Uterus (tissue), 2 donors: ENCODE measurements at regions not wholly inside any gene's neighbourhood (a gene's known extent, or its start where the extent isn't known, plus 50 kb on each side); places are given as distances from the start of the nearest gene placed in this dataset.

ENCODE experiments used
- POLR2A ChIP-seq, 2 donors: fragments of 450-650 bp; IDR thresholded peaks; one replicate each; pipeline ENCODE4 v1.6.1; 2016; ENCODE audit warnings: antibody characterized with exemption in 2 of 2, mild to moderate bottlenecking in 1 of 2, moderate library complexity in 1 of 2
- TF ChIP-seq, protein P1 (sequence below), 4 experiments: fragments of 200-600 bp in 2 of 4; fragments of 450-650 bp in 2 of 4; sonication (generic) in 2 of 4; IDR thresholded peaks; one replicate each; pipeline ENCODE4 v1.5.1; 2016 to 2019; ENCODE audit warnings: antibody characterized with exemption in 4 of 4, mild to moderate bottlenecking in 2 of 4, moderate library complexity in 1 of 4

DNA sequence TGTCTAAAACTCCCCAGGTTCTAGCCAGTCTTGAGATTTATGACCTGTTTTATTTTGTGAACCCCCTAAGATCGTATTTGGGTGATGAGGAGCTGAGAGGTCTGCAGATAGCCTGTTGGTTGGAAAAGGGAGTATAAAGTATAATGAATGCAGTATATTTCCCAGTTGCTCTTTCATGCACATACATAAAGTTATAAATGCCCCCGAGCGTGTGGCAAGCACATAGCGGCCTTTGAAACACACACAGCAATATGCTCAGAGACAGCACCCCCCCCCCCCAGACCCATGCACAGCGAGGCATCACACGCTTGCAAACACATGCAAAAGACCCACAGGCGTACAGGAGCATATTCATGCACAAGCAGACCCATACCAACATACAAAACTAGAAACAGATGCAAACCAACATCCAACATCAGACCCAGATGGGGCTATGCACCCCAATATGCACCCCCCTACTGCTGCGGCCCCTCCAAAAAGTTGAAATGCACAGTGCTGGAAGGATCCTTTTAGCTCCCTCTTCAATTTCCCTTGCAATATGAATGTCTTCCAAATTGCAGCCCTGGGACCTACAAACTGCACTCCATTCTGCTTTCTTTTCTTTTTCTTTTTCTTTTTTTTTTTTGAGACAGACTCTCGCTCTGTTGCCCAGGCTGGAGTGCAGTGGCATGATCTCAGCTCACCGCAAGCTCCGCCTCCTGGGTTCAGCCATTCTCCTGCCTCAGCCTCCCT lies 82.2 kb upstream of the TBX3 start:
- TF ChIP-seq, protein P1, sequence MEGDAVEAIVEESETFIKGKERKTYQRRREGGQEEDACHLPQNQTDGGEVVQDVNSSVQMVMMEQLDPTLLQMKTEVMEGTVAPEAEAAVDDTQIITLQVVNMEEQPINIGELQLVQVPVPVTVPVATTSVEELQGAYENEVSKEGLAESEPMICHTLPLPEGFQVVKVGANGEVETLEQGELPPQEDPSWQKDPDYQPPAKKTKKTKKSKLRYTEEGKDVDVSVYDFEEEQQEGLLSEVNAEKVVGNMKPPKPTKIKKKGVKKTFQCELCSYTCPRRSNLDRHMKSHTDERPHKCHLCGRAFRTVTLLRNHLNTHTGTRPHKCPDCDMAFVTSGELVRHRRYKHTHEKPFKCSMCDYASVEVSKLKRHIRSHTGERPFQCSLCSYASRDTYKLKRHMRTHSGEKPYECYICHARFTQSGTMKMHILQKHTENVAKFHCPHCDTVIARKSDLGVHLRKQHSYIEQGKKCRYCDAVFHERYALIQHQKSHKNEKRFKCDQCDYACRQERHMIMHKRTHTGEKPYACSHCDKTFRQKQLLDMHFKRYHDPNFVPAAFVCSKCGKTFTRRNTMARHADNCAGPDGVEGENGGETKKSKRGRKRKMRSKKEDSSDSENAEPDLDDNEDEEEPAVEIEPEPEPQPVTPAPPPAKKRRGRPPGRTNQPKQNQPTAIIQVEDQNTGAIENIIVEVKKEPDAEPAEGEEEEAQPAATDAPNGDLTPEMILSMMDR (IDR thresholded peaks at IDR 0.05), result no peak
- no peak for TF ChIP-seq POLR2A (IDR thresholded peaks at IDR 0.05)
